ENCODE measurements at regions not wholly inside any gene's neighbourhood (a gene's known extent, or its start where the extent isn't known, plus 50 kb on each side); places are given as distances from the start of the nearest gene placed in this dataset.

- no peak for TF ChIP-seq CTCF (IDR thresholded peaks at IDR 0.05; ENCODE audit: insufficient read depth, low read length, missing control alignments)
- ChIA-PET POLR2A (no interaction called here), CTCF (no interaction called here)
- DNase-seq (ENCODE audit: low read depth, low spot score) = no peak
- H3K4me3 ChIP-seq (ENCODE audit: low read depth, low read length) = no peak overlapping the region
These were observed 201.9 kb downstream of the AACS start for GRCh38 chr12:125267114-125267513.

- no peak overlapping the region for H3K4me3 ChIP-seq (ENCODE audit: low read depth, low read length)
- TF ChIP-seq CTCF (IDR thresholded peaks at IDR 0.05; ENCODE audit: insufficient read depth, low read length, missing control alignments) = no peak
- POLR2A ChIA-PET = no interaction called here
- no peak for DNase-seq (ENCODE audit: low read depth, low spot score)
- CTCF ChIA-PET = no interaction called here
These were observed 204.0 kb downstream of the AACS start for GRCh38 chr12:125269276-125269675.

GRCh38 chr12:125271892-125272291, 206.7 kb downstream of the AACS start:
- TF ChIP-seq CTCF (IDR thresholded peaks at IDR 0.05; ENCODE audit: insufficient read depth, low read length, missing control alignments) = no peak
- ChIA-PET CTCF (no interaction called here), POLR2A (no interaction called here)
- DNase-seq (ENCODE audit: low read depth, low spot score) = no peak
- no peak overlapping the region for H3K4me3 ChIP-seq (ENCODE audit: low read depth, low read length)

- ChIA-PET CTCF (no interaction called here), POLR2A (no interaction called here)
- H3K4me3 ChIP-seq (ENCODE audit: low read depth, low read length) = no peak overlapping the region
- DNase-seq (ENCODE audit: low read depth, low spot score) = no peak
- no peak for TF ChIP-seq CTCF (IDR thresholded peaks at IDR 0.05; ENCODE audit: insufficient read depth, low read length, missing control alignments)
These were observed 207.2 kb downstream of the AACS start for GRCh38 chr12:125272383-125272933.

- CTCF ChIA-PET = no interaction called here
These were observed 211.3 kb downstream of the AACS start for GRCh38 chr12:125276567-125276966.

More at GRCh38 chr12:125276567-125276966, 211.3 kb downstream of the AACS start:
- H3K4me3 ChIP-seq (ENCODE audit: low read depth, low read length) = no peak overlapping the region
- TF ChIP-seq CTCF (IDR thresholded peaks at IDR 0.05; ENCODE audit: insufficient read depth, low read length, missing control alignments) = no peak
- DNase-seq (ENCODE audit: low read depth, low spot score) = no peak
- POLR2A ChIA-PET = no interaction called here
